ENCODE measurements at regions not wholly inside any gene's neighbourhood (a gene's known extent, or its start where the extent isn't known, plus 50 kb on each side); places are given as distances from the start of the nearest gene placed in this dataset.

- ChIA-PET POLR2A (no interaction called here), CTCF (no interaction called here)
- Mint-ChIP-seq H3K36me3 (ENCODE audit: low read depth) (no peaks in the 10 kb centered on the region), H3K4me3 (no peak overlapping the region), H3K9me3 (no peaks in the 10 kb centered on the region), H3K27ac (no peak overlapping the region), H3K4me1 (no peaks in the 10 kb centered on the region), H3K27me3 (peaks cover 19% of the 10 kb centered on the region)
- no peak for DNase-seq
Observed at GRCh38 chr22:49272546-49273125, 555.0 kb downstream of the BRD1 start.

GRCh38 chr22:49271831-49272230 lies 555.8 kb downstream of the BRD1 start:
- H3K9me3 Mint-ChIP-seq: no peaks in the 10 kb centered on the region
- POLR2A ChIA-PET: no interaction called here

GRCh38 chr22:49271369-49271727 lies 556.3 kb downstream of the BRD1 start:
- Mint-ChIP-seq H3K4me1 (no peaks in the 10 kb centered on the region), H3K4me3 (no peak overlapping the region), H3K9me3 (no peaks in the 10 kb centered on the region), H3K27ac (no peak overlapping the region), H3K36me3 (ENCODE audit: low read depth) (no peaks in the 10 kb centered on the region), H3K27me3 (peaks cover 19% of the 10 kb centered on the region)
- no peak for DNase-seq
- ChIA-PET POLR2A (no interaction called here), CTCF (no interaction called here)

More at GRCh38 chr22:49271831-49272230, 555.8 kb downstream of the BRD1 start:
- Mint-ChIP-seq H3K27me3 (peaks cover 19% of the 10 kb centered on the region), H3K4me1 (no peaks in the 10 kb centered on the region), H3K4me3 (no peak overlapping the region), H3K36me3 (ENCODE audit: low read depth) (no peaks in the 10 kb centered on the region), H3K27ac (no peak overlapping the region)
- CTCF ChIA-PET: no interaction called here
- no peak for DNase-seq

GRCh38 chr22:49270595-49271368 lies 556.9 kb downstream of the BRD1 start:
- DNase-seq: no peak
- H3K4me1 Mint-ChIP-seq: no peaks in the 10 kb centered on the region
- no peaks in the 10 kb centered on the region for H3K36me3 Mint-ChIP-seq (ENCODE audit: low read depth)
- H3K27me3 Mint-ChIP-seq: peaks cover 19% of the 10 kb centered on the region
- ChIA-PET POLR2A (no interaction called here), CTCF (no interaction called here)
- no peaks in the 10 kb centered on the region for H3K9me3 Mint-ChIP-seq
- no peak overlapping the region for H3K27ac Mint-ChIP-seq
- H3K4me3 Mint-ChIP-seq: no peak overlapping the region

- DNase-seq: no peak
- Mint-ChIP-seq H3K9me3 (no peaks in the 10 kb centered on the region), H3K36me3 (ENCODE audit: low read depth) (no peaks in the 10 kb centered on the region), H3K4me3 (no peak overlapping the region), H3K27ac (no peak overlapping the region), H3K4me1 (no peaks in the 10 kb centered on the region), H3K27me3 (peaks cover 19% of the 10 kb centered on the region)
- POLR2A ChIA-PET: no interaction called here
- CTCF ChIA-PET: no interaction called here
Observed at GRCh38 chr22:49269928-49270327, 557.7 kb downstream of the BRD1 start.

GRCh38 chr22:49269371-49269770 lies 558.3 kb downstream of the BRD1 start:
- POLR2A ChIA-PET: no interaction called here
- Mint-ChIP-seq H3K9me3 (no peaks in the 10 kb centered on the region), H3K4me3 (no peak overlapping the region), H3K27me3 (peaks cover 19% of the 10 kb centered on the region), H3K27ac (no peak overlapping the region), H3K36me3 (ENCODE audit: low read depth) (no peaks in the 10 kb centered on the region), H3K4me1 (no peaks in the 10 kb centered on the region)
- no peak for DNase-seq
- CTCF ChIA-PET: no interaction called here

- Mint-ChIP-seq H3K27ac (no peak overlapping the region), H3K36me3 (ENCODE audit: low read depth) (no peaks in the 10 kb centered on the region), H3K4me3 (no peak overlapping the region), H3K27me3 (peaks cover 19% of the 10 kb centered on the region), H3K4me1 (no peaks in the 10 kb centered on the region), H3K9me3 (no peaks in the 10 kb centered on the region)
- ChIA-PET CTCF (no interaction called here), POLR2A (no interaction called here)
- DNase-seq: no peak
Observed at GRCh38 chr22:49268924-49269323, 558.7 kb downstream of the BRD1 start.

GRCh38 chr22:49267996-49268395 lies 559.7 kb downstream of the BRD1 start:
- no peak for DNase-seq
- H3K9me3 Mint-ChIP-seq: no peaks in the 10 kb centered on the region
- H3K4me1 Mint-ChIP-seq: no peaks in the 10 kb centered on the region
- no peak overlapping the region for H3K27ac Mint-ChIP-seq
- CTCF ChIA-PET: no interaction called here
- H3K27me3 Mint-ChIP-seq: peaks cover 19% of the 10 kb centered on the region
- H3K36me3 Mint-ChIP-seq (ENCODE audit: low read depth): no peaks in the 10 kb centered on the region
- H3K4me3 Mint-ChIP-seq: no peak overlapping the region
- POLR2A ChIA-PET: no interaction called here

- no peak overlapping the region for H3K27ac Mint-ChIP-seq
- no peaks in the 10 kb centered on the region for H3K4me1 Mint-ChIP-seq
- no peak overlapping the region for H3K4me3 Mint-ChIP-seq
- ChIA-PET CTCF (no interaction called here), POLR2A (no interaction called here)
- no peaks in the 10 kb centered on the region for H3K36me3 Mint-ChIP-seq (ENCODE audit: low read depth)
- peaks cover 19% of the 10 kb centered on the region for H3K27me3 Mint-ChIP-seq
- DNase-seq: no peak
- no peaks in the 10 kb centered on the region for H3K9me3 Mint-ChIP-seq
Observed at GRCh38 chr22:49266561-49267519, 560.8 kb downstream of the BRD1 start.

GRCh38 chr22:49264696-49265095 lies 563.0 kb downstream of the BRD1 start:
- Mint-ChIP-seq H3K4me1 (no peaks in the 10 kb centered on the region), H3K4me3 (no peak overlapping the region), H3K36me3 (ENCODE audit: low read depth) (no peaks in the 10 kb centered on the region), H3K27ac (no peak overlapping the region), H3K27me3 (peaks cover 11% of the 10 kb centered on the region), H3K9me3 (no peaks in the 10 kb centered on the region)
- ChIA-PET POLR2A (no interaction called here), CTCF (no interaction called here)
- DNase-seq: no peak

GRCh38 chr22:49263101-49263500 lies 564.6 kb downstream of the BRD1 start:
- DNase-seq: no peak
- POLR2A ChIA-PET: no interaction called here
- H3K36me3 Mint-ChIP-seq (ENCODE audit: low read depth): no peaks in the 10 kb centered on the region
- CTCF ChIA-PET: no interaction called here
- H3K27ac Mint-ChIP-seq: no peak overlapping the region
- H3K4me3 Mint-ChIP-seq: no peak overlapping the region
- H3K9me3 Mint-ChIP-seq: no peaks in the 10 kb centered on the region
- H3K4me1 Mint-ChIP-seq: no peaks in the 10 kb centered on the region
- peaks cover 3% of the 10 kb centered on the region for H3K27me3 Mint-ChIP-seq

GRCh38 chr22:49262167-49262566 lies 565.5 kb downstream of the BRD1 start:
- CTCF ChIA-PET: interaction anchor here (0.6 kb wide), 1 partner anchor 43 kb away, joined by 3 read pairs; no protein-coding TSS in a partner anchor
- DNase-seq: no peak
- Mint-ChIP-seq H3K4me1 (no peaks in the 10 kb centered on the region), H3K27ac (no peak overlapping the region), H3K4me3 (no peak overlapping the region), H3K9me3 (no peaks in the 10 kb centered on the region), H3K27me3 (no peaks in the 10 kb centered on the region), H3K36me3 (ENCODE audit: low read depth) (no peaks in the 10 kb centered on the region)
- POLR2A ChIA-PET: no interaction called here

- Mint-ChIP-seq H3K27ac (no peak overlapping the region), H3K4me1 (no peaks in the 10 kb centered on the region), H3K36me3 (ENCODE audit: low read depth) (no peaks in the 10 kb centered on the region), H3K27me3 (no peaks in the 10 kb centered on the region), H3K9me3 (no peaks in the 10 kb centered on the region), H3K4me3 (no peak overlapping the region)
- DNase-seq: no peak
- ChIA-PET POLR2A (no interaction called here), CTCF (interaction anchor here (0.6 kb wide), 1 partner anchor 43 kb away, joined by 3 read pairs; no protein-coding TSS in a partner anchor)
Observed at GRCh38 chr22:49261616-49262015, 566.1 kb downstream of the BRD1 start.

Data from activated CD4-positive, alpha-beta T cell treated with anti-CD3 and anti-CD28 coated beads, Interleukin-2, amount 10 ng/mL, durations not matched to agents 7 days and 5 days (primary cell).